Epidermal melanocyte (primary cell): ENCODE measurements at regions not wholly inside any gene's neighbourhood (a gene's known extent, or its start where the extent isn't known, plus 50 kb on each side); places are given as distances from the start of the nearest gene placed in this dataset.

Source experiments
- DNase-seq: peaks from one replicate; pipeline ENCODE4 v3.0.0; 2011; ENCODE audit warnings: low spot score; ENCODE audit not compliant: insufficient read length

DNA sequence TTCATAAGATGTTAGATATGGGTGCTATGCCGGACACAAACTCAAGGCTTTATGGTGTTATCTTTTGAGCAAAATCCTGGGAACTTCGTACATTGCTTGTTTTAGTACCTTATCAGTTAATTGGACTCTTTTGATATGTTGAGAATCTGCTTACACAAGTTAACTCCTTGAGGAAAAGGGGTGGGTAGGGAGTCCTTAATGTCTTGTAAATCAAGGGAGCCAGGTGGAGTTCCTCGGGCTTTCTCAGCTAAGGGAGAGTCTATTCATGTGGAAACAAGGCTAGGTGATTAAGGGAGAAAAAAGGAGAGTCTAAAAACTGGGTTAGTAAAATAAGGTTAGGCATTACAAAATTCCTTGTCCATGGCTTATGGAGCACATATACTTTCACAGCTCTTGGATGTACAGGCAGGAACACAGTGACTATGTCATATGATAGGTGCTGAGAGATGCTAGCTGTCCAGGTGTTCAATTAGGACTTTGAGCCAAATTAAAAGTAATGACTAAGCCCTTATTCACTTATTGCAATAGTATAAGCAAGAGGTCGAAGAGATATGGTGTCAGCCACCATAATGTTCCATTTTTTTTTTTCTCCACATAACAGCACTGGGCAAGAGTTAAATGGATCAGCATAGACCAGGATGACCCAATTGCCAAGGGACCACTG is 59.5 kb upstream of the DYNAP start:
- DNase-seq, result no peak

DNA sequence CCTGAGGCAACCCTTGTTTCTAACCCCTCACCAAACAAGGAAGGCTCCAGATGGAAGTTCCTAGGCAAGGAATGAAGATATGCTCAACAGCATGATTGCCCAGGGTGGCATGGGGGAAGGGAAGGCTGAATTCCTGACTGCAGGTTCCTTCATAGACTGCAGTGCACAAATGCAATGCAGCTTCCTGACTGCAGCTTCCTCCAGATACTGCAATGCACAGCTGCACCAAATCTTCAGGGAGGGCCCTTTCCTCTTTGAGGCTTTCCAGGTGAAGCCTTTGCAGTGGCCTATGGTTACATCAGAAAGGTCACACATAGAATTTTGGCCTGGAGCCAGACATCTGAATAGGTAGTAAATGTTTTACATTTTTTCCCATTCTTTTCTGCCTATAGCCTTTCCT is 58.8 kb upstream of the DYNAP start:
- no peak for DNase-seq

DNA sequence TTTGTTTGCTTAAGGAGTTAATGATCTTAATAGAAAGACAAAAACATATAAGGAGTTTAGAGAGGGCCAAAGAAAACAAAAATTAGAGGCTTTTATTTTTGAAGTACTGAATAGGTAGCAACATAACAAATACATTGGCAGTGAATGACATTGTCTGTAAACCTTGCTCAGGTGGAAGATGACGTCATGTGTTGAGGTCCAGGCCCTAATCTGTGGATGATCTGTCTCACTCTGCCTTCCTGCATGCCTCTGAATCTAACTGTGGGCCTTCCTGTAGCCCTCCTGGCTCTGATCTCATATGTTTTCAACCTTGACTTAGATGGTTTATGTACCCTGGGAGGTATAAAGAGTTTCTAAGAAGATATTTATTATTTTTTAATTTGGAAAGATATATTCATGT is 58.1 kb upstream of the DYNAP start:
- no peak for DNase-seq
